ENCODE measurements at regions not wholly inside any gene's neighbourhood (a gene's known extent, or its start where the extent isn't known, plus 50 kb on each side); places are given as distances from the start of the nearest gene placed in this dataset.

- TF ChIP-seq CTCF (IDR thresholded peaks at IDR 0.05) = no peak
- no peak for TF ChIP-seq POLR2AphosphoS5 (IDR thresholded peaks at IDR 0.05)
- no peak for TF ChIP-seq POLR2A (IDR thresholded peaks at IDR 0.05)
- TF ChIP-seq EP300 (IDR thresholded peaks at IDR 0.05) = no peak
These were observed 183.9 kb upstream of the LINC00305 start for GRCh38 chr18:64332835-64333234.
